ENCODE measurements at regions not wholly inside any gene's neighbourhood (a gene's known extent, or its start where the extent isn't known, plus 50 kb on each side); places are given as distances from the start of the nearest gene placed in this dataset.

- TF ChIP-seq CTCF (conservative IDR thresholded peaks at IDR 0.05 in 1 of 2, IDR thresholded peaks at IDR 0.05 in 1 of 2; ENCODE audit: extremely low read depth in 1 of 2, insufficient read depth in 1 of 2, low read depth in 1 of 2, low read length in 2 of 2) (no peak), EZH2 (IDR thresholded peaks at IDR 0.05; ENCODE audit: borderline replicate concordance, low read length) (no peak)
These were observed 282.6 kb upstream of the ACTRT1 start for GRCh38 chrX:128334821-128335220.
